Stimulated activated effector memory CD8-positive, alpha-beta T cell treated with anti-CD3 and anti-CD28 coated beads, Interleukin-12 subunit alpha, Interleukin-12 subunit beta, amount 100 ng/mL, for 72 hours (primary cell): ENCODE measurements at regions not wholly inside any gene's neighbourhood (a gene's known extent, or its start where the extent isn't known, plus 50 kb on each side); places are given as distances from the start of the nearest gene placed in this dataset.

ENCODE experiments used
- ATAC-seq: fragments of 150-1000 bp; cut with Tn5 transposase; 2 replicates; pipeline ENCODE4 v1.10.0; 2021
- DNase-seq, 2 donors: peaks; one replicate each; pipeline ENCODE4 v3.0.0; 2021 to 2022; ENCODE audit warnings: low spot score in 2 of 2
- H3K27ac Mint-ChIP-seq: one replicate; pipeline ENCODE4 v1.8.0; 2022; ENCODE audit warnings: mild to moderate bottlenecking, mixed read lengths
- H3K36me3 Mint-ChIP-seq: one replicate; pipeline ENCODE4 v1.8.0; 2022; ENCODE audit warnings: mild to moderate bottlenecking, mixed read lengths
- H3K4me1 Mint-ChIP-seq: one replicate; pipeline ENCODE4 v1.8.0; 2022; ENCODE audit warnings: mixed read lengths
- H3K4me3 Mint-ChIP-seq: one replicate; pipeline ENCODE4 v1.8.0; 2022; ENCODE audit warnings: mild to moderate bottlenecking, mixed read lengths
- H3K9me3 Mint-ChIP-seq: one replicate; pipeline ENCODE4 v1.8.0; 2022; ENCODE audit warnings: mixed read lengths

DNA sequence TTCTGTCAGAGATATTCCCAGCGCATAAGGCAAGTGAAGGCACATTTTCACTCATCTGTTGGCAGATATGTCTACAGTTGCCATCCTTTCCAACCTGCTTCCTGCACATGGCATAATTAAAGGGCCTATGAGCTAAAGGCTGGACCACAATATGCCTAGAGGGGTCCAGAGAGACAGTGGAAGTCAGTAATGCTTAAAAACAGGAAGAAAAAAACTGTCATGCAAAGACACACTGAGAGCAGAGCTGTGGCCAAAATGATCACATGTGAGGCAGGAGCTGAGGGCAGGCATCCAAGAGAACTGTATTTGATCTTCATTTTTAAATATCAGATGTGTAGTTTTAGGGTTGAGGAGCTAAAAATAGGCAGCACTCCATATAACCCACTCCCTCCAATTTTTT is 125.0 kb upstream of the BACH2 start:
- H3K4me3 Mint-ChIP-seq = no peak overlapping the region
- ATAC-seq (no peak), DNase-seq (no peak)
- no peak overlapping the region for H3K27ac Mint-ChIP-seq
- peaks cover 7% of the 10 kb centered on the region for H3K36me3 Mint-ChIP-seq
- peaks cover 12% of the 10 kb centered on the region for H3K4me1 Mint-ChIP-seq
- no peaks in the 10 kb centered on the region for H3K9me3 Mint-ChIP-seq

DNA sequence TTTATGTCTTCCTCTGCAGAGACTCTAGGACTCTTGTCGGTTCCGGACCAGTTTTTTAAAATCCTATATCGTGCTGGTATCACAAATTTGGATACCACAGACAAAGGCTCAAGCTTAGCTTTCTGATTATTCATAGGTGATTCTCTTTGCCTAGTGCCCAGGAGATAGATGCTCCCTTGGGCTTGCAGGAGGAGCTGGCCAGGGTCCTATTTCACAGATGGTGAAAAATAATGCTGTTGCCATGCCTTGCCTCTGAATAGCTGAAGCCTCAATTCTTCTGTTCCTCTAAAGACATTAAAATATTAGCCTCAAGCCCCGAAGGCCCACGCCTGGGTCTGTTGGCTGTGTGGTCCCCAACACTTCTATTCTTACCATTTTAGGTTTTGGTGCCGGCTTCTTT is 123.9 kb upstream of the BACH2 start:
- ATAC-seq = no peak
- no peak for DNase-seq
- H3K9me3 Mint-ChIP-seq = no peaks in the 10 kb centered on the region
- H3K4me1 Mint-ChIP-seq = peaks cover 7% of the 10 kb centered on the region
- no peak overlapping the region for H3K4me3 Mint-ChIP-seq
- no peak overlapping the region for H3K27ac Mint-ChIP-seq
- H3K36me3 Mint-ChIP-seq = peaks cover 7% of the 10 kb centered on the region

DNA sequence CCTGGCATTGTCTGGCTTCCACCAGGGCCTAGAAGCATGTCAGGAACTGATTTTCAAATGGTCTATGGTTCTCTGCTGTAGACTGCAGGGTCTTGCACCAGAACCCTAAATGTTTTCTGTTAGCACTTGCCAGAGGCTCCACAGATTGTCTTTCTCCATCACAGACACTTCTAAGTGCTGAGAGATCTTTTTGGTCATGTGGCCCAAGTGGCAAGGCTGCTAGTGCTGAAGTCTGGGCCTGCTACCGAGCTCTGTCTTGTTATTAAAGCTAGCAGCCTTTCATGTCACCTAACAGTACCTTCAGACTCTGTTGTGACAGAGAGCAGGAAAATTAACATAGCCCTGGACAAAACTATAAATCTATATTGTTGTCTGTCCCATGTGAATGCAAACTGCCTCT is 120.7 kb upstream of the BACH2 start:
- H3K4me1 Mint-ChIP-seq = peaks cover 30% of the 10 kb centered on the region
- ATAC-seq (no peak), DNase-seq (no peak)
- no peak overlapping the region for H3K27ac Mint-ChIP-seq
- no peaks in the 10 kb centered on the region for H3K9me3 Mint-ChIP-seq
- no peak overlapping the region for H3K4me3 Mint-ChIP-seq
- peaks cover 20% of the 10 kb centered on the region for H3K36me3 Mint-ChIP-seq

DNA sequence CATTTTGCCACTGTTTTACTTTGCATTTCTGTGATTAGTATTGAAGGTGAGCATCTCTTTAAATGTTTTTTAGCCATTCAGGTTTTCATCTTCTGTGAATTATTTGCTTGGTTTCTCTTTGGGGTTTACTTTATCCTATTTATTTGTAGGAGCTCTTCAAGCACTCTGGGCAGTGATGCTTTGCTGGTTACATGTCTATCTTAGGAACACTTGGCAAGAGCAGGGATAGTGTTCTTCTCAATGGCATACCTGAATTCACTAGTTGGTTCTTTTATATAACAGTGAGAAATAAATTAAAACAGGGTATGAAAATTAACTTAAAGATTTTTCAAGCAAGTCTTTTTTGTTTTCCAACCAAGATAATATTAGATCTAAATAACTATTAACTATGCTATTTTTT is 119.7 kb upstream of the BACH2 start:
- no peak for ATAC-seq
- H3K36me3 Mint-ChIP-seq = peaks cover 20% of the 10 kb centered on the region
- peaks cover 40% of the 10 kb centered on the region for H3K4me1 Mint-ChIP-seq
- no peak overlapping the region for H3K4me3 Mint-ChIP-seq
- no peaks in the 10 kb centered on the region for H3K9me3 Mint-ChIP-seq
- H3K27ac Mint-ChIP-seq = no peak overlapping the region
- no peak for DNase-seq

DNA sequence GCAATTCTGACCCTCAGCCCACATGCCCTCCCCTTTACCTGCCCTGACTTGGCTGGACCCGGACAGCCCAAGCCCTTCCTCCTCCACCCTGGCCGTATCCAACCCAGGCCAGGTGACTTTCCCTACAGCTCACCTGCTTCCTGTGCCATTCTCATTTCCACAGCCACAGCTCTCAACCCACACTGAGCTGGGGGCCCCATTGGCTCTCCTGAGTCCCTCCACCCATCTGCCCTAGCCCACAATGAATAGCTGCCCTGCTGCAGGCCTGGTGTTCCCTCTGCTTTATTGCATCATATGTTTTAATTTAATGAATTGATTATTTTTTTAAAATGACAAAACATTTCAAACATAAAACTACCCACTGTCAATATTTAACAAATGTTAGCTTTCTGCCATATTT is 118.5 kb upstream of the BACH2 start:
- peak overlapping the region; percentile 33 for H3K4me3 Mint-ChIP-seq

DNA sequence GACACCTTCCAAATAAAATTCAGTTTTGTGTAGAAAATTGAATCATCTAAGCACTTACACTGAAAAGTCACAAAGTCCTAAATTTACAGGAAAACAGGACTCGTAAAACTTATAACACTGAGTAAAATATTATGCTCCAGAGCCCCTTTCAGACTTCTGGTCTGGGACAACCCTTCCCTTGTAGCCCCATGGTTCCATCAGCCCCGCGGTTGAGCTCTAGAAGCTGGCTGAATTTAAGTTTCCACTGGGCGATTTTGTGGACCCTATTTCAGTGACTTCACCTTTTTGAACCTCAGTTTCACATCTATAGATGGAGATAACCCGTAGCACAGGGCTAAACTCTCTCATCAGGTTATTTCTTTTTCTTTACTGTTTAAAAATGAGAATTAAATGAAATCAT is 117.7 kb upstream of the BACH2 start:
- peaks cover 20% of the 10 kb centered on the region for H3K36me3 Mint-ChIP-seq
- peak overlapping the region; percentile 91 for H3K27ac Mint-ChIP-seq
- H3K4me1 Mint-ChIP-seq = peaks cover 60% of the 10 kb centered on the region
- no peak for DNase-seq
- H3K9me3 Mint-ChIP-seq = no peaks in the 10 kb centered on the region
- ATAC-seq = no peak
- peak overlapping the region; percentile 66 for H3K4me3 Mint-ChIP-seq

More for the DNA sequence above, 118.5 kb upstream of the BACH2 start:
- H3K9me3 Mint-ChIP-seq = no peaks in the 10 kb centered on the region
- no peak for ATAC-seq
- H3K36me3 Mint-ChIP-seq = peaks cover 20% of the 10 kb centered on the region
- peak overlapping the region; percentile 91 for H3K27ac Mint-ChIP-seq
- DNase-seq = no peak
- H3K4me1 Mint-ChIP-seq = peaks cover 52% of the 10 kb centered on the region

DNA sequence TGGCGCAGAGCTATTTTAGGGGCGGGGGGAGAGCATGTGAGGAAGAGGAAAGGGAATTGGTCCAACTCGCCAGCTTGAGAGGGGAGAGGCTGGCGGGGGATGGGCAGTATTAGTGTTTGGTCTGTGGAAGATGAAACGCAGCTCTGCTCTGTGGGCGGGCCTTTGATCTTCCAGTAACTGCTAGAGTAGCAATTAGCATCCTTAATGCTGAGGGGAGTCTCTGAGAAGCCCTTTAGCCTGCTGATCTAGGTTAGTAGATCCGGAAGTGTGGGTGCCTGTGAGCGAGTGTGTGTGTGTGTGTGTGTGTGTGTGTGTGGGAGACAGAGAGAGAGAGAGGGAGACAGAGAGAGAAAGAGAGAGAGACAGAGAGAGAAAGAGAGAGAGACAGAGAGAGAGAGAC is 117.2 kb upstream of the BACH2 start:
- no peaks in the 10 kb centered on the region for H3K9me3 Mint-ChIP-seq
- peak overlapping the region; percentile 66 for H3K4me3 Mint-ChIP-seq
- H3K4me1 Mint-ChIP-seq = peaks cover 65% of the 10 kb centered on the region
- ATAC-seq = peak; percentile 61
- peak overlapping the region; percentile 91 for H3K27ac Mint-ChIP-seq
- DNase-seq = peak; percentile 29 to 82
- H3K36me3 Mint-ChIP-seq = peaks cover 20% of the 10 kb centered on the region

DNA sequence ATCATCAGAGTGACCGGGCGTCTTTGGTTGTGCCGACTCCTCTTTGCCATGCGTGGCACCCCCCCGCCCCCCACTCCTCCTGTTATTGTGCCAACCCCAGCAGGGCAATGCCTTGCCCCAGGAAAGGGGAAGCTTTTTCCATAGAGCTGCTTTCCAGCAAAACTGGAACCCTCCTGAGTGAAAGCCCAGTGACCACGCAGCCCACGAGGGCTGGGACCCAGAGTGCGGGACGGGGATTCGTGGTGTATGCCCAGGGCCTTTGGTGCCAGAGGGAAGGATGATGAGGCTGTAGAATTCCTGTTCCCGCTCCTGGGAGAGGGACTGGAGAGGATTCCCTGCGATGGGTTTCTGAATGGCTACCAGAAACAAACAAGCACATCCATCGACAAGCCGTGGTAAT is 116.8 kb upstream of the BACH2 start:
- Mint-ChIP-seq H3K4me3 (peak overlapping the region; percentile 66), H3K36me3 (peaks cover 20% of the 10 kb centered on the region), H3K9me3 (no peaks in the 10 kb centered on the region), H3K27ac (peak overlapping the region; percentile 91), H3K4me1 (peaks cover 67% of the 10 kb centered on the region)
- ATAC-seq (no peak), DNase-seq (no peak)

DNA sequence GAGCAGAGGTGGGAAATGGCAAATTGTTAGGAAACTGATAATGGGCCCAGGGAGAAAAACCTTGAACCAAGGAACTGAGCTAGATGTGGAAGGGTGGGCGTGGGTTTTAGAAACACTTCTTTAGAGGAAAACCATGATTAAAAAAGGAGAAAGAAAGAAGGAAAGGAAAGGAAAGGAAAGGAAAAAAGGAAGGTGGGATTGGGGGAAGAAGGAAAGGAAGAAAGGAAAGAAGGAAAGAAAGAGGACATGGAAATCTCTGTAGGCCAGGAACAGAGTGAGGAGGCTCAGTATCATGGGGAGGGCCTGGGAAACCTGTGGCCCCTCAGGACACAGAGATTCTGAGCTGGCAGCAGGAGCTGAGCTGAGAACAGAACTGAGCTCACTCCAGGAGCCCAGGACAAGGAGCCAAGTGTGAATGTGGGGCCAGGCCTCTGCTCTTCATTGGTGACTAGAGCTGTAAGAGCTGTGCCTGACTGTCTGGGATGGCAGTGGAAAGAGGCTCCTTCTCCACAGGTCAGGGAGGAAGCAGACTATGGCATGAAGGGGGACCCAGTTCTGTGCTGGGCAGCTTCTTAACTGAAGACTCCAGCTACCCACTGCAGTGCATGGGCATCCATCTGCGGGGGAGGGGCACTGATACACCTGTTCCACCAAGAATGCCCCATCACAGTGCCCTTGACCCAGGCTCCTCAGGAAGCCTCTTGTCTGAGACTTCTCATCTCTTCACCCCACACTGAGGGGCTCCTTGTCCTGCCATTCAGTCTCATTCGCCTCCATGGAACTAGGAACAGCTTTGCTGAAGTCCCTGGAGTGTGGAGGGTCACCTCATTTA is 116.1 kb upstream of the BACH2 start:
- ATAC-seq = no peak
- Mint-ChIP-seq H3K27ac (peak overlapping the region; percentile 91), H3K4me1 (peaks cover 67% of the 10 kb centered on the region), H3K9me3 (no peaks in the 10 kb centered on the region), H3K36me3 (peaks cover 20% of the 10 kb centered on the region), H3K4me3 (peak overlapping the region; percentile 66)
- no peak for DNase-seq

DNA sequence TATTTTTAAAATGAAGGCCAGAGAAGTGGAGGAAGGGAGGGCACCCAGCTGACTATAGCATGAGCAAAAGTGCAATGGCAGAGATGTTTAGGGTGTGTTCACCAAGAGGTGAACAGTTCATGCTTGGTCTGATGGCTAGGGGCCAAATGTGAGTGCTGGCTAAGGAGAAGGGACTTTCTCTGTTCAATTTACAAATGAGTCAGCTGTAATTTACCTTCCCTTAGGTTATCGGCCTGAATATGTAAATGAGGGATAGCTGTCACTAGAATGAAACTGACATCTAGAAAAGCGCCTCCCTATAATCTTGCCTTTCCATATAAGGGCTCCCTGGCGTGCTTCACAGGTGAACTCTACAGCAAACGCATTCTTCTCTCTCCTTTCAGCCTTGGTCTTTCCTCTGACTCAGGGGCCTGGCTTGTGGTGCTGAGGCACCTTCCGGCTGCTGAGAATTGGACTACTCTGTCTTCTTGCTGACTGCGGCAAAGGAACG is 114.7 kb upstream of the BACH2 start:
- peaks cover 79% of the 10 kb centered on the region for H3K4me1 Mint-ChIP-seq
- ATAC-seq (peak; percentile 92), DNase-seq (peak; percentile 48 to 76)
- peak overlapping the region; percentile 91 for H3K27ac Mint-ChIP-seq
- H3K36me3 Mint-ChIP-seq = peaks cover 20% of the 10 kb centered on the region
- H3K4me3 Mint-ChIP-seq = peak overlapping the region; percentile 66
- no peaks in the 10 kb centered on the region for H3K9me3 Mint-ChIP-seq

DNA sequence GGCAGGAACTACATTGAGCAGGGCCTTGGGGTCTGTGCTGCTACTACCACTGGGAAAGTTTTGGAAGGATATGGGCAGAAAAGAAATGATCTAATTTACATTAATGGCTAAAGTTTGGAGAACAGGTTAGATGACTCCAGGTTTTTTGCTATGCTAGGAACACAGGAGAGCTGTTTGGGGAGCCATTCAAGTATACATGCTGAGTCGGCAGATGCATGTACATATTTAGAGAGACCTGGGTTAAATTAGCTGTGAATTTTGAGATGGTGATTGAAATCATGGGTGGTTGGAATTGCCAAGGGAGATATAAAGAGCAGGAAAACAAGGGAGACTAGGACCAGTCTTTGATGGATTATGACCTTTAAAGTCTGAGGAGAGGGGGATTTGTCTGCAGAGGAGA is 113.1 kb upstream of the BACH2 start:
- ATAC-seq = no peak
- Mint-ChIP-seq H3K9me3 (no peaks in the 10 kb centered on the region), H3K4me3 (no peak overlapping the region), H3K27ac (no peak overlapping the region), H3K4me1 (peaks cover 77% of the 10 kb centered on the region), H3K36me3 (peaks cover 14% of the 10 kb centered on the region)
- DNase-seq = no peak

DNA sequence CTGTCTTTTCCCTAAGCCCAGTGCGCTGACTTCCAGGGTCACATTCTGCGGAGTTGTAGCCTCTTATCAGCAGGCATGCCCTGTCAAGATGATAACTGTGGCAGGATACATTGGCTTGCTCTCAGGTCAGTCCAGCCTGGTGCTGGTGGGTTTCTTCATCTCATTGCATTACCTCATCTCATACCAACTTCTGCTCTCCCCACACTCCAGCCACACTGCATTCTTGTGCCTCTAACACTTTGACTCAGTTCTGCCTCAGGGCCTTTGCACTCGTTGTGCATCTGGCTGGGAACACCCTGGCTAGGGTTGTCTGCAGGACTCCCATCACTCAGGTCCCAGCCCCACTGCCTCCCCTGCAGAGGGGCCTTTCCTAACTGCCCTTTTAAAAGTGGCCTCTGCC is 110.3 kb upstream of the BACH2 start:
- peaks cover 6% of the 10 kb centered on the region for H3K36me3 Mint-ChIP-seq
- DNase-seq (no peak), ATAC-seq (no peak)
- peak overlapping the region; percentile 5 for H3K4me3 Mint-ChIP-seq
- no peaks in the 10 kb centered on the region for H3K9me3 Mint-ChIP-seq
- H3K27ac Mint-ChIP-seq = no peak overlapping the region
- peaks cover 73% of the 10 kb centered on the region for H3K4me1 Mint-ChIP-seq

DNA sequence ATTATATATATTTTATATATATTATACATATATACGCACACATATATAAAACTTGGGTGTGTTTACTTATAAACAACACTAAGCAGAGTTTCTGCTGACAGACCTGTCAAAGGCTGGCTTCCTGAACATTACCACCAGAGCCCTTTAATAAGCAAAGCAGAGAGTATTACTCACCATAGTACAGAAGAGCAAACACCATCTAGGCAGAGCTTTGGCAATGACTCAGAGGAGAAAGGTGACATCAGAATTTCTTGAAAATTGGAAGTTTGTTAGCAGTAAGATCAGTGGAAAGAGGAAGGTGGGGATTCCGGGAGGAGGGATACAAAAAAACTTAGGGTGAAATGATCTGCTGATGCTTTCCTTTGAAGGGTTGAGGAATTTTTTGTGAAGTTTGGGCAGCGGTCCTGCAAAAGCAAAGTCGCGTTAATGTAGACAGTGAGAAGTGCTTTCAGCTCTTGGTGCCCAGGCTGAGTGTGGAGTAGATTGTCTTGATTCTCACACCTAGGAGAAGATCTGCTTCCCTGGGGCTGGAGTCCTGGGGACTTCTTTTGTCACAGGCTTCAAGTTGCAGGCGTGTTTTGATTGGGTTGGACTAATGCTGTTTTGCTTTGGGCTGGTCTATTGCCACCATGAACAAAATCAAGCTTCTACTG is 109.6 kb upstream of the BACH2 start:
- Mint-ChIP-seq H3K9me3 (no peaks in the 10 kb centered on the region), H3K27ac (peak overlapping the region; percentile 26), H3K36me3 (peaks cover 6% of the 10 kb centered on the region), H3K4me3 (peak overlapping the region; percentile 8), H3K4me1 (peaks cover 70% of the 10 kb centered on the region)
- DNase-seq = no peak
- peak; percentile 84 for ATAC-seq

DNA sequence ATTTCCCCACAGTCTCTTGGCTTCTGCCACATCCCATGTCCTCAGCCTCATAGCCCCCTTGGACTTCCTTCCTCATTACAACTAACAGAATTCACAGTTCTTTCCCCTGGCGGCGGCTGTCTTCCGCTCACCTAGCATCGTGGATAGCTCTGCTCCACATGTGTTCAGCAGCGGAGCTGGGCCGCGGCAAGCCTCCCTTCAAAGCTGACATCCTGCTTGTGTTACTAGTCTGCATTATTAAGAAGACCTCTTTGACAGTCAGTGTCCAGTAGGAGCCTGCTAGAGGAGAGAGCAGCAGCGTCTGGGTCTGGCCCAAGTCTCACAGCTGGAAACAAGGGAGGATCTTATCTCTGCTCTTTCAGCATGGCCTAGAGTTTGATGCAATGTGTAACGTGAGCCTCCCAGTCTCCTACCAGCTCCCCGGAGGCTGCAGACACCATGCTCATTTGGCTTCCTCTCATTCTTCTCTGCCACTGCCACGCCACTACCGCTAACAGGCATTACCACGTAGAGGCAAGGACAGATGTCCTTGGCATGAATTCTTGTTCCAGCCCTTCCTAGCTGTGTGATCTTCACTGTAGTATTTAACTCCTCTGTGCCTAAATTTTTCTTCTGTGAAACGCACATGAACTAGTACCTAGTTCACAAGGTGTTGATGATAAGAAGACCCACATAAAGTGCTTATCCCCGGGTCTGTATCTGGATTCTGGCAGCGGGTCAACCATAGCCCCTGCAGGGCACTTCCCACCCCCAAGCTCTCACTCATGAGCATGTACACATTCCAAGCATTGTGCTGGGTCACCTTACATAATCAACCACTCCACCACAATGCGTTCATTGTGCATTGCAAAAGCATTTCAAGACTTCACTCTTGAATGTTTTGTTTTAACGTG is 107.1 kb upstream of the BACH2 start:
- H3K4me3 Mint-ChIP-seq = peak overlapping the region; percentile 60
- DNase-seq = no peak

DNA sequence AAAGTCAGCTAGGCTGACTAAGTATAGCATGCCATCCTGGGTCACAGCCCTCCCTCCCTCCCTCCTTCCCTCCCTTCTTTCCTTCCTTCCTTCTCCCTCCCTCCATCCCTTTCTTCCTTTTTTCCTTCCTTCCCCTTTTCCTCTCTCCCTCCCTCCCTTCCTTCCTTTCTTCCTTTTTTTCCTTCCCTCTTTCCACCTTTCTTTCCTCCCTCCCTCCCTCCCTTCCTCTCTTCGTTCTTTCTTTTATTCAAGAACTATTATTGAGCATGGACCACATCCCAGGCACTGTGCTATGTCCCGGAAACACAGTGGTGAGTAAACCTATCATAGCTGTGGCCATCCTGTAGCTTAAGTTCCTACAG is 106.2 kb upstream of the BACH2 start:
- H3K4me1 Mint-ChIP-seq = peaks cover 78% of the 10 kb centered on the region
- H3K27ac Mint-ChIP-seq = peak overlapping the region; percentile 89
- ATAC-seq = no peak
- no peaks in the 10 kb centered on the region for H3K9me3 Mint-ChIP-seq
- H3K36me3 Mint-ChIP-seq = peaks cover 9% of the 10 kb centered on the region
- DNase-seq = no peak
- peak overlapping the region; percentile 60 for H3K4me3 Mint-ChIP-seq

More for the DNA sequence above, 107.1 kb upstream of the BACH2 start:
- no peak for ATAC-seq
- Mint-ChIP-seq H3K36me3 (peaks cover 6% of the 10 kb centered on the region), H3K9me3 (no peaks in the 10 kb centered on the region), H3K4me1 (peaks cover 69% of the 10 kb centered on the region), H3K27ac (peak overlapping the region; percentile 89)
